Cerebellar cortex (tissue), 1 donor: ENCODE measurements at regions not wholly inside any gene's neighbourhood (a gene's known extent, or its start where the extent isn't known, plus 50 kb on each side); places are given as distances from the start of the nearest gene placed in this dataset.
"Not testable (repeated sequence)": the region's sequence is repeated elsewhere in the genome, so short reads cannot be mapped to it uniquely, and the experiment has no call there.

Experiments
- DNase-seq: peaks from one replicate; pipeline ENCODE4 v3.0.0-alpha.2; 2015; ENCODE audit warnings: low spot score

GRCh38 chr16:80915079-80915450 is 91.6 kb downstream of the CMC2 start:
- no peak for DNase-seq

GRCh38 chr16:80914379-80915078 is 92.2 kb downstream of the CMC2 start:
- no peak for DNase-seq

- no peak for DNase-seq
Measured at GRCh38 chr16:80913397-80913796, 93.3 kb downstream of the CMC2 start.

GRCh38 chr16:80912651-80913050 is 94.0 kb downstream of the CMC2 start:
- DNase-seq: no peak

DNA sequence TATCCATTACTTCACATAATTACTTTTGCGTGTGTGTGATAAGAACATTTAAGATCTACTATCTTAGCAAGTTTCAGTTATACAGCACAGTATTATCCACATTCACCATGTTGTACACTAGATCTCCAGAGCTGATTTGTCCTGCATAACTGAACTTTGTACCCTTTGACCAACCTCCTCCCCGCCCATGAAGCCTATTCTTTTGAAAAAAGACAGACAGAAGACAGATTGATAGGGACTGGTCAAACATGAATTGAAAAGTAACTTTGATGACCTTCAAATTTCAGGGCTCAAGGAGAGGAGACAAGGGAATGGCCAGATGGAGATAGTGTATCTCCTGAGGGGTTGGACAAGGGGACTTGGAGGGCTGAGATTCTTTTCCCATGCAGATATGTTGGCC is 96.3 kb downstream of the CMC2 start:
- DNase-seq: no peak

DNA sequence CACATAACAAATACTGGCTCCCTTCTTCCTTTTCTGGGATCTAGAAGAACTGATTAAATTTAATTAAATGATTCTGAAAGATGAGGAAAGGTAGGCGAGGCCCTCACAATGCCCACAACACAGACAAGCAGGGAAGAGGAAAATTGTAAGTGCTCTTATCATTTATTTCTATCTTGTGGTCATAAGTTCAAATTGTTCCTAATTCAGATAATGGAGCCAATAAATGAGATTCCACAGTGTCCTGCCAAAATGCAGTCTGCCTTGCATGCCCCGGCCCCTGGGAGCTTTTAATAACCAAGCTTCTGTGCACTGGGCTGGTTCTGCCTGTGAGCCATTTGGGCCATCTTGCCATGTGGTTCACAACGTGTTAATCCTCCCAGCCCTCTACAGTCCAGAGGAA is 97.0 kb downstream of the CMC2 start:
- no peak for DNase-seq

- not testable (repeated sequence) for DNase-seq
Measured at GRCh38 chr16:80906169-80906568, 100.5 kb downstream of the CMC2 start.

DNA sequence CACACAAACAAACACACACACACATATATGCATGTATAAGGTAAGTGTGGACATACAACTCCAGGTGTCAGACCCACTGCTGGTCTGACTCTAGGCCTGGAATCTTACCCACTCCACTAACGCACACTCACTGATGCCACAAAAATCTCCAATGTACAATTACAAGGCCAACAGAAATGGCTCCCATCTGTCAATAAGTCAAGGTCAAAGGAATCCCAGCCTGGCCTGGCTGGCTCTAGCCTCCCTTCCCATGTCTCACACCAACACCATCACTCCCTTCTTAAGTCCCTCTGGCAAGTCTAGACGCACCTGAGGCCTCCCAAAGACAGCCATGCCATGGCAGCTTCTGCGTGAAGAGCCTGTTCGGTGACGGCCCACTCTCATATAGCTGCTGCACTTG is 99.2 kb upstream of the CDYL2 start:
- DNase-seq: no peak

DNA sequence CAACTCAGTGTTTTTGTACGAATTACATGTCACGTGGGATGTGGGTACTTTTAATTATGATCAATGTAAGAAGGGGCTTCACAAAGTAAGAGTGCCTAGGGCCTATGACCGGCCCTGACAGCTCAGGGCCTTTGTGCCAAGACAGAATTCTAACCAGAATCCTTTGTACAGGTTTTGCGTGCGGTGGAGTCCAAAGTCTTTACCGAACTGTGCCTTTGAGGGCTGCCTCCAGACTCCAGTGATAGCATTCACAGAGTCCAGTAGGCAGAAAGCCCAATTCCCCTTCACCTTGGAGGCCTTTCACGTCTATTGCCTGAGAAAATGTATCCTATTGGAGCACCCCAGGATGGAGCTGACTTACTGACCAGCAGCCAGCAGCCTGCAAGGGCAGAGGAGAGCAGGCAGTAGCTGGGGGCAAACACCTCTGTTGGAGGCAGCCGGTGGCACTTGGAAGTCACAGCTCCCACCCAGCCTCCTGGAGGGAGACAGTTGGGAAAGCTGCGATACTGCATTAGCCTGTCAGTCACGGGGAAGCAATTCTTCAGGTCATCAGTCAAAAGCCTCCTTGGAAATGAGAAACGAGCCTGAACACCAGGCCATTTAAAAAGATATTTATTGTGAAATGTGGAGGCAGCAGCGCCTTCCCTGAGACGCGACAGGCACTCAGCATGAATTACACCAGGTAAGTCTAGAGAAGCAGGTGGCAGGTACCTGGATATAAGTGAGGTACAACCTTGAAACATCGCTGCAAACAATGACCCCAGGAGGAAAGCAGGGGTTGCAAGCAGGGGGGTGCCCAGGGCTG is 98.1 kb upstream of the CDYL2 start:
- DNase-seq: no peak

- no peak for DNase-seq
Measured at GRCh38 chr16:80900593-80900954, 96.2 kb upstream of the CDYL2 start.

DNA sequence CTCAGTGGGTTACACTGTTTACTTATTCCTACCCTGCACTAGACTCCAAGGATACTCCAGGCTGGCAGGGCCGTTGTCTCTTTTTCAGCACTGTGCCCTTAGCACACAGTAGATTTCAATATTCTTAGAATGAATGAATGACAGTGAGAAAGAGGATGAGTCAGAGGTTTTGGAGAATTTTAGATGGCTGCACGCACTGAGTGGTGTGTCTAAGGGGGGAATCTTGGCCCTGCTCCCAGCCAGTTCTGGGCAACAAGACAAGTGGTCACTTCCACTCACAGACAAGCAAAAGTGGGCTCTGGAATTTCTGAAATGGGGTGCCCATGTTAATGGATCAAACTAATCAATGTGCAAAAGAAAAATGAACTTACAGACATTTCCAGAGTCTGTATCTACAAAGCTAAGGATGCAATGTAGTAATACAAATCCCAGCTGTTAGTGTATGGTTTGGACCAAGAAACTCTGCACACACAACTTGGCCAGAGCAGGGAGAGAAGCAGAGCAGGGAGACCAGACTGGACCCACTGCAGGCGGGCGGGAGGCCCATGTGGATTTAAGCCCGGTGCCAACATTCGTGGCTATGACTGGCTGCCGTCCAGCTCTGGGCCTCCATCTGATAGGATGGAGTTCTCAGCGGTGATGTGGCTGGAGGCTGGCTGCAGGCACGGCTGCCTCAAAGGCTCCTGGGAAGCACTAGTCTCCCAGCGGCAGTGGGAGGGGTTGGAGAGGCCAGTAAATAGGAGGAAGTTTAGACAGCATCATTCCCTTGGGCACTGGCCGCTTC is 95.6 kb upstream of the CDYL2 start:
- peak; percentile 76 for DNase-seq

DNA sequence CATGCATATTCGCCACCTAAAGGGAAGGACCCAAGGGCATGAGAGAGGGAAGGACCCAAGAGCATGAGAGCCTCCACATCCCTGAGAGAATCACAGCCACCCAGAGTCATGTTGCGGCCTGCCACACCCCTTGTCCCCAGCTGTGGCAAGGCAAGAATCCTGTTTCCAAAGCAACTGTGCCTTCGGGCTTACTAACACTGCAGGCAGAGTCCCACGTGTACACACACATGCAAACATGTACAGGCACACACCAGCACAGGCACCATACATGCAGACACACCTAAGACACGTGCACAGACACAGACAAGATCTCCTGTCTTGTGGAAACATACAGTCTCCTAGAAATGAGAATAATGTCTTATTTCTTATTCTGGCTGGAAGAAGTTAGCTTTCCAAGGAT is 92.4 kb upstream of the CDYL2 start:
- DNase-seq: no peak

DNA sequence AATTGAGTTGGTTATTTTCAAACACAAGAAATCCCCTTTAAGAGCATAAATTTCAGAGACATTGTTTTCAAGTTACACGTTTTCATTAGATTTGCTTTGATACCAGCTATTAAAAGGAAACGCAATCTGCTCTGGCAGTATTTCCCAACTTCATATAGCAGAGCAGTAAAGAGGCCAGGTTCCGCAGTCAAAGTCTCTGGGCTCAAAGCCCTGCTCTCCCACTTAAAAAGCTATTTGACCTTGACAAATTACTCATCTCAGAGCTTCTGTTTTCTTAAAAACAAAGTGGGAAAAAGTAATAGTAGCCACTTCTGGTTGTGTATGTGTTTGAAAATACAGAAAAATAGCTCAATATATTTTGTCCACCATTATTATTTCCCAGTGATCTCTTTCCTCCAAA is 89.7 kb upstream of the CDYL2 start:
- no peak for DNase-seq

GRCh38 chr16:80893686-80894085 is 89.3 kb upstream of the CDYL2 start:
- DNase-seq: no peak

DNA sequence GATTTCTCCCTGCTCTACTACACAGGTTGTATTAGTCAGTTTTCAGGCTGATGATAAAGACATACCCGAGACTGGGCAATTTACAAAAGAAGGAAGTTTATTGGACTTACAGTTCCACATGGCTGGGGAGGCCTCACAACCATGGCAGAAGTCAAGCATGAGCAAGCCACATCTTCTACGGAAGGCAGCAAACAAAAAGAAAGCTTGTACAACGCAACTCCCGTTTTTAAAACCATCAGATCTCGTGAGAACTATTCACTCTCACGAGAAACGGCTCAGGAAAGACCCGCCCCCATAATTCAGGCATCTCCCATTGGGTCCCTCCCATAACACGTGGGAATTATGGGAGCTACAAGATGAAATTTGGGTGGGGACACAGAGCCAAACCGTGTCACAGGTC is 88.0 kb upstream of the CDYL2 start:
- DNase-seq: not testable (repeated sequence)

- DNase-seq: no peak
Measured at GRCh38 chr16:80889779-80890359, 85.5 kb upstream of the CDYL2 start.

DNA sequence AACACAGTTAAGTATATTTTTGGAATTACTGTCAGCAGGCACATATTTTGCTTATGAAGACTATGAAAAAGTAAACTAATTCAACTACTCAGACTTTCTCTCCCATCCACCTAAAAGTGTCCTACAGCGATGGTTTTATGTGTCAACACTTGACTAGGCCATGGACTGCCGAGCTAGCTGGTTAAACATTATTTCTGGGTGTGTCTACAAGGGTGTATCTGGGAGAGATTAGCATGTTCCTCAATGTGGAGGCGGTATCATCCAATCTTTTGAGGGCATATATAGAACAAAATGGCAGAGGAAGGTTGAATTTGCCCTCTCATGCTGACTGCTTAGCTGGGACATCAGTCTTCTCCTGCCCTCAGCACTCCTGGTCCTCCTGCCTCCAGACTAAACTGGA is 82.7 kb upstream of the CDYL2 start:
- DNase-seq: no peak

DNA sequence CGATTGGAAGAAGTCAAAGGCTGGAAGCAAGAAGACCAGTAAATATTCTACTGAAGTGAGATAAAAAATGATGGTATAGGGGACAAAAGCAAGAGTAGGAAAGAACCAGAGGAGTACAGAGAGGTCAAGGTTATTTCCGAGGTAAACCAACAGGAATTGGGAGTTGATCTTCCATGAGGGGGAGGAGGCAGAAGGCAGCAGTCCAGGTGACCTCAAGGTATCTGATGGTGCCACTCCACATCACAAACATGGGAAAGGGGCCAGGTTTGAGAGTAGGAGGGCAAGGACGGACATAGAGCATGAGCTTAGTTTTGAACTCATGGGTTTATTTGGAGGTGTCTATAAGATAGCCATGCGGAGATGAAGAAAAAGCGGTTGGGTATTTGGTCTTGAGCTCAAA is 79.4 kb upstream of the CDYL2 start:
- DNase-seq: no peak

DNA sequence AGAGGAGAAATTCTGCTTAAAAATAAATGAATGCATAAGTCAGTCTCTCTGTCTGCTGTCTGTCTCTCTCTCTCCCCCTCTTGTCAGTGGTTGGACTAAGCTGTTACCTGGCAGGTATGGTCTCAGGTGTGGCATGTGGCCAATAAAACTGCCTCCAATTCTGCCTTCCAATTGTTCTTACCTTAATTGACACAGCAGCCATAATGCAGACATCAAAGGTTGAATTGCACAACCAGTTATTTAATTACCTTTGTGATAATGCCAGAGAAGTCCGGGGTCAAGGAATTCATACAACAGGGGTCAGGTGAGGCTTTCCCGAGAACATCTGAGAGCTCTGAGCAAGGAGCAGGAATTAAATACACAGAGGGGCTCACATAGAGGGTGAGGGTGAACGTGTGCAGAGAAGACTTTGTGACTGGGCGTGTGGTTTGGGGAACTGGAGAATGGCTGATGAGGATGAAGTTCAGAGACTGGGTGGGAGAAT is 78.8 kb upstream of the CDYL2 start:
- DNase-seq: no peak

DNA sequence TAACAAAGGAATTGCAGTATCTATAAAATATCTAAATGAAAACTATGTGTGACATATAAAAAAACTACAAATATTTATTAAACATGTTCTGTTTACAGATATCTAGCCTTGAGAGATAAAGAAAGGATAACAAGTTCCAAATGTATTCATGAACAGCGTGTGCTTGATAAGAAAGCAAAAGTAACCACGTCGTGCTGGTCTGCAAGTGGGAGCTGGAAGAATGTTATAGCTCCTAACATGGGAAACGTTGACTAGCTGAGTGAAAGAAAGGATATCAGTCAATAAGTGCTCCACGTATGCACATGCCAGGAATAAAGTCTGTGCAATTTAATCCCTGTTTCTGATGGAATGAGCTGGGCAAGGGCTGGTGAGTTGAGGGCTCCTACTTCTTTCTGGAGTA is 71.2 kb upstream of the CDYL2 start:
- DNase-seq: no peak

DNA sequence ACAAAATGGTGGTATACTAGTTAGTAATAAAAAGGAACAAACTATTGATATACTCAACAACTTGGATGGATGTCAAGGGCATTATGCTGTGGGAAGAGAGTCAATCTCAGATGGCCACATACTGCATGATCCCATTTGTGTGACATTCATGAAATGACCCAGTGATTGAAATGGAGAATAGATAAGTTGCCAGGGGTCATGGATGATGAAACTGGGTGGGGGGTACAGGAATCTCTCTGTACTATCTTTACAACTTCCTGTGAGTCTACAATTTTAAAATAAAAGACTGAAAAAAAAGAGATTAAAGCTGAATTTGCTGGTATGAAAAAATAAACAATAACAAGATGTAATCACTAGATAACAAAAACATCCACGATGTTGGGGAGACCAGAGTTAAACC is 70.5 kb upstream of the CDYL2 start:
- DNase-seq: no peak

GRCh38 chr16:80862160-80862705 is 57.8 kb upstream of the CDYL2 start:
- no peak for DNase-seq
